ENCODE measurements at regions not wholly inside any gene's neighbourhood (a gene's known extent, or its start where the extent isn't known, plus 50 kb on each side); places are given as distances from the start of the nearest gene placed in this dataset.

GRCh38 chr9:13904311-13904710 is 409.6 kb downstream of the NFIB start:
- DNase-seq (ENCODE audit: low read depth) = no peak
- TF ChIP-seq, protein P1, sequence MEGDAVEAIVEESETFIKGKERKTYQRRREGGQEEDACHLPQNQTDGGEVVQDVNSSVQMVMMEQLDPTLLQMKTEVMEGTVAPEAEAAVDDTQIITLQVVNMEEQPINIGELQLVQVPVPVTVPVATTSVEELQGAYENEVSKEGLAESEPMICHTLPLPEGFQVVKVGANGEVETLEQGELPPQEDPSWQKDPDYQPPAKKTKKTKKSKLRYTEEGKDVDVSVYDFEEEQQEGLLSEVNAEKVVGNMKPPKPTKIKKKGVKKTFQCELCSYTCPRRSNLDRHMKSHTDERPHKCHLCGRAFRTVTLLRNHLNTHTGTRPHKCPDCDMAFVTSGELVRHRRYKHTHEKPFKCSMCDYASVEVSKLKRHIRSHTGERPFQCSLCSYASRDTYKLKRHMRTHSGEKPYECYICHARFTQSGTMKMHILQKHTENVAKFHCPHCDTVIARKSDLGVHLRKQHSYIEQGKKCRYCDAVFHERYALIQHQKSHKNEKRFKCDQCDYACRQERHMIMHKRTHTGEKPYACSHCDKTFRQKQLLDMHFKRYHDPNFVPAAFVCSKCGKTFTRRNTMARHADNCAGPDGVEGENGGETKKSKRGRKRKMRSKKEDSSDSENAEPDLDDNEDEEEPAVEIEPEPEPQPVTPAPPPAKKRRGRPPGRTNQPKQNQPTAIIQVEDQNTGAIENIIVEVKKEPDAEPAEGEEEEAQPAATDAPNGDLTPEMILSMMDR (IDR thresholded peaks at IDR 0.05; ENCODE audit: control insufficient read depth, extremely low read depth, insufficient read depth) = no peak
- H3K4me3 ChIP-seq (ENCODE audit: low read depth, low read length) = no peak overlapping the region

- H3K4me3 ChIP-seq (ENCODE audit: low read depth, low read length) = no peak overlapping the region
- TF ChIP-seq, protein P1 (IDR thresholded peaks at IDR 0.05; ENCODE audit: control insufficient read depth, extremely low read depth, insufficient read depth) = no peak
- DNase-seq (ENCODE audit: low read depth) = no peak
These were observed 411.5 kb downstream of the NFIB start for GRCh38 chr9:13902286-13903066.

DNA sequence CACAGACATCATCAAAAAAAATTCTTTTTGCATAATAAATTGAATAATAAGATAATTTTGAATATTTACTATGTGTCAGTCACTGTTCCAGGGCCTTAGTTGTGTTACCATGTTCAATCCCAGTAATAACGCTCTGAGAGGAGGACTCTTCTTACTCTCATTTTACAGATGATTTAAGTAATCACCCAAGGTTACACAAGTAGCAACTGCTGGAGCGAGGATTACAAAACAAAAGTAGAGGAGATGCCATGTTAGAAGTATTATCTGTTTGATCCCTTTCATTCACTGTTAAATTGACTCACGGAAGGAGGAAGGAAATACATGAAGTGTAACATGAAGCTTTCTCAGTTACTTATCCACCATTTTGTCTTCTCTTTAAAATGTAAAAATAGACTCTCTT is 412.8 kb downstream of the NFIB start:
- no peak for DNase-seq (ENCODE audit: low read depth)
- TF ChIP-seq, protein P1 (IDR thresholded peaks at IDR 0.05; ENCODE audit: control insufficient read depth, extremely low read depth, insufficient read depth) = no peak
- no peak overlapping the region for H3K4me3 ChIP-seq (ENCODE audit: low read depth, low read length)

DNA sequence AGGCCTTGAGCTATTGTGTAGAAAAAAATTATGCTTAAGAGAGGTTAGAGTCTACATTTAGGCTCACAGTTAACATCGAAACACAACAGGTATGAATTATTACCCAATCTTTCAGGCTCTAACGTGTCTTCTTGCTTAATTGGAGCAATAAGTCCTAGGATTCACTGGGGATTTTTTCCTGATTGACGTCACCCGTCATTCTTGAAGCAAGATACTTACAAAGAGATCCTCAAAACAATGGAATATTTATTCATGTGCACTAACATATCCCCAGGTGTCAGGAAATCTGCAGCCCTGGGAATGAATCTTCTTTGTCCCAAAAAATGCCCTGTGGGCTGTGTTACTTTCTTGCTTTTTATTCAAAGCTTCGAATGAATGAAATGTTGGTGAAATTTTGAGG is 413.5 kb downstream of the NFIB start:
- TF ChIP-seq, protein P1 (IDR thresholded peaks at IDR 0.05; ENCODE audit: control insufficient read depth, extremely low read depth, insufficient read depth) = no peak

GRCh38 chr9:13899924-13900323 is 414.0 kb downstream of the NFIB start:
- H3K4me3 ChIP-seq (ENCODE audit: low read depth, low read length) = no peak overlapping the region
- no peak for DNase-seq (ENCODE audit: low read depth)
- TF ChIP-seq, protein P1 (IDR thresholded peaks at IDR 0.05; ENCODE audit: control insufficient read depth, extremely low read depth, insufficient read depth) = no peak

More for the DNA sequence above, 413.5 kb downstream of the NFIB start:
- H3K4me3 ChIP-seq (ENCODE audit: low read depth, low read length) = no peak overlapping the region
- no peak for DNase-seq (ENCODE audit: low read depth)

GRCh38 chr9:13898957-13899356 is 415.0 kb downstream of the NFIB start:
- TF ChIP-seq, protein P1 (IDR thresholded peaks at IDR 0.05; ENCODE audit: control insufficient read depth, extremely low read depth, insufficient read depth) = no peak
- no peak overlapping the region for H3K4me3 ChIP-seq (ENCODE audit: low read depth, low read length)
- no peak for DNase-seq (ENCODE audit: low read depth)
